HG02885 (cell line): ENCODE measurements at regions not wholly inside any gene's neighbourhood (a gene's known extent, or its start where the extent isn't known, plus 50 kb on each side); places are given as distances from the start of the nearest gene placed in this dataset.
"Not testable (repeated sequence)": the region's sequence is repeated elsewhere in the genome, so short reads cannot be mapped to it uniquely, and the experiment has no call there.

ENCODE experiments used
- ATAC-seq: cut with Tn5 transposase; IDR thresholded peaks from one replicate; pipeline ENCODE4 v1.9.1; 2021; ENCODE audit warnings: mild to moderate bottlenecking; ENCODE audit not compliant: unreplicated experiment, poor library complexity

DNA sequence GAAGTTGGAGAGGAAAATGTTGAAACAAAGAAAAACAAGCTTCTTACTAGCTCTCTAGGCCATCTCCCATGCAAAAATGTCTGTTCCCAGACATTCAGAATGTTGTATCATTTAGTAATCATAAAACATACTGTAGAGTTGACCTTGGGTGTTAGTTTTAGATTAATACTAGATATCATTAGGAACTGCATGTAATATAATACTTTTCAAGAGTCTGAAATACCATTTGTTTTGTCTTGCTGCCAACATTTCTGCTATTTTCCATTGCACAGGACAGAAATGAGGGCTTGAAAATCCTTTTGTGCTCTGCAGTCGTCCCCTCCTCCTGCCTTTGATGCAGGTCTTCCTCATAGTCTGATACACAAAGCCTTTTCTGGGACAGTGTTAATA lies 89.5 kb upstream of the RBMS1 start:
- ATAC-seq, result no peak

GRCh38 chr2:160583813-160584537 lies 90.4 kb upstream of the RBMS1 start:
- ATAC-seq, result no peak

DNA sequence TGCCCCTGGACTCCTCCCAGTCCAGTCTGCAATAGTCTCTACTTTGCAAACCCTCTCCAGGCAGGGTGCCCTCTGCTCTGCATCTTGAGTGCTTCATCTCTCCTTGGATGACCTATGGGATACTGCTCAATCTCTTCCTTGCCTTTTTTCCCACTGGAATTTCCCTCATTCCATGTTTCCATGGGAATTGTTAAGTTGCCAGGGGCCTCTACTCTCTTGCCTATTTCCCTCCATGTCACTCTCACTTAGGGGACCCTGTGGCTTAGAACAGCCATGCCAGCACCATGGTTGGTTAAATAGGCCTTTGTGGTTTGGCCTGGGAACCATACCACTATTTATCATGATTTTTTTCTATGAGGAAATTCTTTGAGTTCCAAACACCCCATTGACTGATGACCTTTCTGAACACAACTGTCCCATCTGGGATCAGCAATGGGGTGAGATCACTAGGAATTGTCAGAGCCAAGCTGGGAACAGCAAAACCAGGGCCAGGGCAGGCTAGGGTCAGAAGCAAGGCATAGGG lies 91.4 kb upstream of the RBMS1 start:
- no peak for ATAC-seq

- ATAC-seq, result no peak
These were observed 97.1 kb upstream of the RBMS1 start for GRCh38 chr2:160590664-160591063.

GRCh38 chr2:160592401-160592800 lies 98.8 kb upstream of the RBMS1 start:
- ATAC-seq, result no peak

DNA sequence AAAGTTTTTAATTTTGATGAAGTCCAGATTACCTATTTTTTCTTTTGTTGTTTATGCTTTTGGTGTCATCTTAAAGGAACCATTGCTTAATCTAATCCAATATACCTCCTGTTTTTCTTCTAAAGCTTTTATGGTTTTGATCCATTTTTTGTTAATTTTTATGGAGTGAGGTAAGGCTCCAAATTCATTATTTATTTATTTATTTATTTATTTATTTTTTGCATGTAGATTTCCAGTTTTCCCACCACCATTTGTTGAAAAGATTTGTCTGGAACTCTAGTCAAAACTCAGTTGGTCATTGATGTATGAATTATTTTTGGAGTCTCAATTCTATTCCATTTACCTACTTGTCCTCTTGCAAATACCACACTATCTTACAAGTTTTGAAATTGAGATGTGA lies 99.4 kb upstream of the RBMS1 start:
- no peak for ATAC-seq

GRCh38 chr2:160596441-160596840 lies 102.8 kb upstream of the RBMS1 start:
- ATAC-seq, result no peak

DNA sequence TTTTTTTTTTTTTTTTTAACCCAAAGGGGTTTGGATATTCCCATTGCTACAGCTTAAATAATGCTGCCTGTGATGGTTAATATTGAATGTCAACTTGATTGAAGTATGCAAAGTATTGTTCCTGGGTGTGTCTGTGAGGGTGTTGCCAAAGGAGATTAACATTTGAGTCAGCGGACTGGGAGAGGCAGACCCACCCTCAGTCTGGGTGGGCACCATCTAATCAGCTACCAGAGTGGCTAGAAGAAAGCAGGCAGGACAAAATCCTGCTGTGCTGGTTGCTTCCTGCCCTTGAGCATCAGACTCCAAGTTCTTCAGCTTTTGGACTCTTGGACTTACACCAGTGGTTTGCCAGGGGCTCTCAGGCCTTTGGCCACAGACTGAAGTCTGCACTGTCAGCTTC lies 106.8 kb upstream of the RBMS1 start:
- ATAC-seq, result not testable (repeated sequence)

DNA sequence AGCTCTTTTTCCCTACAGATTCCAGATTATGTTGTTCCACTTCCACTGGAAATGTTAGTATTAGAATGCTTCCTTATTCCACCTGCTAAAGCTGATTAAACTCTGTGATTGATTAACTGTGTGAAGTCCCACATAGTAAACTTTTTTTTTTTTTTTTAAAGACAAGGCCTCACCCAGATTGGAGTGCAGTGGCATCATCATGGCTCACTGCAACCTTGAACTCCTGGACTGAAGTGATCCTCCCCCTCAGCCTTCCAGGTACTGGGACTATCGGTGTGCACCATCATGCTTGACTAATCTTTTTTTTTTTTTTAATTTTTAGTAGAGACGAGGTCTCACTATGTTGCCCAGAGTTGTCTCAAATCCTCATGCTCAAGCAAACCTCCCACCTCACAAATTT lies 108.5 kb upstream of the RBMS1 start:
- no peak for ATAC-seq

DNA sequence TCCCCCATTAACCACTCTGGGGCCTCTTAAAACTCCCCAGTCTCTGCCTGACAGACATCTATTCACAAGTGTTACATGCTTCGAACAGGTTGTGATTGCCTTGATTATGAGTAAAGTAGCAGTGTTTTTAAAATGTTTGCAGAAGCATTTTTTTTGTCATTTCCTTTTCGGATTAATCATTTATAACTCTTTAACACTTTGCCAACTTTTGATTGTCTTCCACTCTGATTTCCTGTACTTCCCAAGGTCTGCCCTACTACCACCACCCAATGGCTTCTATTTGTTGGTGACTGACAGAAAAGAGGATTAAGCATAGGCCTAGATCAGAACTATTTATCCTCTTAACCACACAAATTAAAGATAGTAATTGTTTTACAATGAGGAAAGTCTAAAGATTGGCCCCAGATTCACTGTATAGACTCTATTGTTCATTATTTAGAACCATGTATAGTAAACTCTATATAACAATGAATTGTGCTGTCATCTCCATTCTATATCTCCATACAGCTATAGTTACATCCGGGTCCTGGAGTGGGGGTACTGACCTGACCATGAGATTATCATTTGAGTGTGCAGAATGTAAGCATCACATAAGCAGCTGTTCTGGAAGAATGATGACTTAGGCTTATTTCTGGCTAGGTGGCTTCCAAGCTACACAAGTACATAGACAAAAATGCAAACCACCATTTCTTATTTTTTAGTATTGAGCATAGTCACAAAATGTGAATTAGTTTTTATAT lies 110.3 kb upstream of the RBMS1 start:
- ATAC-seq, result no peak

DNA sequence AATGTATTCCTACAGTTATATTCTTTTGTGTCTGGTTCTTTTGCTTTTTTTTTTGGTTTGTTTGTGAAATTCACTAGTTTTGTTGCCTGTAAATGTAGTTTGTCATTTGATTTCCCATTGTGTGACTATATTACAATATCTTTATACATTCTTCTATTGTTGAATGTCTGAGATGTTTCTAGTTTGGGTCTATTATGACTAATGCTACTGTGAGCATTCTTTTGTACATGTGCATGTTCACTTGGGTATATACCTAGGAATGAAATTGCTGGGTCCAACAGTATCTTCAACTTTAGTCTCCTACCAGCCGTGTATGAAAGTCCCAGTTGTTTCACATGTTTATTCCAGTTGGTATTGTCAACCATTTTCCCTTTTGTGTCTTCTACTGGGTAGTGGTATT lies 112.7 kb upstream of the RBMS1 start:
- no peak for ATAC-seq

- ATAC-seq, result no peak
These were observed 115.0 kb upstream of the RBMS1 start for GRCh38 chr2:160608599-160608998.

DNA sequence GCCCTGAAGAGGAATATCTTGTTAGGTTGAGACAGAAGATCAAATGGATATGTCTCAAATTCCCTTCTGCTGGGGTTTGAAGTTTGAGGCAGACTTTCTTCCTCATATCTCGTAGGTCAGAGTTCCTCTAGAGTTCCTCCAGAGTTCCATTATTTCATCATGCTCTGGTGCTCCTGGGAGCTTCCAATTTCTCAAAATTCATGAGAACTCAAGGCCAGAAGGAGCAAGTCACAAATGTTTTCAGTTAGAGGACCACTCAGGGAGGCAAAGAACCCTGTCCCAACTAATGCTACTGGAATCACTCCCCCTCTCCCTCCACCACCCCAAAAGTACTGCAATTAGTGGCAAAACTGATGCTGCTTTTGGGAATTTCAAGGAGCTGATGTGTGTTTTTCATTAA lies 115.7 kb upstream of the RBMS1 start:
- ATAC-seq, result no peak

DNA sequence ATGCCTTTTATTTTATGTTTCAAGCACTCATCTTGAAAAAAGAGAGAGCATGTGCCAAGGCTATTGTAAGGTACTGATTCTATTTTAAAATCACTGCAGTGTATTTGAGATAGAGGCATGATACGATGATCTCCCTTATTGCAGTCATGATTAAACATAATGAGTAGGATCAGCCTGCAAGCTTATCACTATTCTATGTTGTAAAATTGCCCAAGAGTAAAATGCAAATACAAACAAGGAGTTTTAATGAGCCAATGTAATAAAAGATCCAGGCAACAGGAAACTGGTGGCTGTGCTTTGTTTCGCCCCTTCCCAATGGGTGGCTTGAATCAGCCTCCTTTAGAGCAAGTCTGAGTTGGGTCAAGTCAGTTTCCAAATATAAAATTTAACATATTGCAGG lies 116.4 kb upstream of the RBMS1 start:
- ATAC-seq, result no peak

DNA sequence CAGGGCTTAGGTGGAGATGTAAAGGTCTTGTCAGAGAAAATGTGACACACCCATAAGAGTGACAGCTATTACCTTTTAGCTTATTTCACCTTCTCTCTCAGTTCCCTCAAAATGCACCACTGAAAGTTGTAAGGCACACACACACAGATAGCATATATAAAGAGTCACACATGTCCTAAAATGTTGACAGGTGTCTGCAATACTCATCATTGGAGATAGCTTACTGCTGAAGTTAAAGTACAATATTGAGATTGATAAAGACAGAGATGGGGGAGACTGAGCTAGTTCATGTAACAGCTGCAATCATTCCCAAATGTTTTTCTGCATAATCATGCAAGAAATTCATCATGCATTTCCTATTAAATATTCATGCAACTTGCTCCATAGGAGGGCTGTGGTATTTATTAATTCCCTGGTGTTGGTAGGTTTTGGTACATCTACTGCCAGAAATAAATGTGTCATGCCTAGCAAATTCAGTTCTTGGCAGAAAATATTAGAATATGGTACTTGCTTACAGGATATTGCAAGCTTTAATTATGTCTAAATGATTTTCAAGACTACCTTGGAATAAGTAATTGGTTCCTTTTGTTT lies 118.8 kb upstream of the RBMS1 start:
- ATAC-seq, result no peak

DNA sequence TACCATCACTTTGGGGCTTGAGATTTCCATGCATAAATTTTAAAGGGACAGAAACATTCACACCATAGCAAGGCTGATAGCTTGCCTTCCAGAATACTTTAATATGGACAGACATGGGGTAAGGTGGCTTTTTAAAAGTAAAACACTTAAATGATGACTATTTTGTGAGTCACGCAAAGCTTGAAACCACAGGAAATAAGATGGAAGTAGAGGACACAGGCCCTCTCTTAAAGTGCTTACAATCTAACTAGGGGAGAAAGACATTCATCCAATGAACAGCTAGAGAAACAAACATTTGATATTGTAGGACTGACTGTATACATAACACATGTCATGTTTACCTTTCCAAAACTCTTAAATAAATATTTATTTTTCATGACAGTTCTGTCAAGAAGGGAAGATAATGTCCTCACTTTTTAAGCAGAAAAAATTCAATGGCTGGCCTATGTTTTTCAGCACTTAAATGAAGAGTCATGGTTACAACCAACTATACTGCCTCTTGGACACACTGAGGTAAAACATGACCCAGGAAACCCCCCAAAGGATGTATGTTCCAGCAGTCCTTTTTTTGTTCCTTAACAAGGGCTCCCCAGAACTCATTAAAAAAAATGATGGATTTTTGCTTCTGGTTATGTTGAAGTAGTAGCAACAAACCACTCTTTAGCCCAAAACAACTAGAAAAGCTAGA lies 120.0 kb upstream of the RBMS1 start:
- no peak for ATAC-seq

GRCh38 chr2:160614391-160614790 lies 120.8 kb upstream of the RBMS1 start:
- ATAC-seq, result no peak

- ATAC-seq, result no peak
These were observed 122.1 kb upstream of the RBMS1 start for GRCh38 chr2:160615706-160616105.

DNA sequence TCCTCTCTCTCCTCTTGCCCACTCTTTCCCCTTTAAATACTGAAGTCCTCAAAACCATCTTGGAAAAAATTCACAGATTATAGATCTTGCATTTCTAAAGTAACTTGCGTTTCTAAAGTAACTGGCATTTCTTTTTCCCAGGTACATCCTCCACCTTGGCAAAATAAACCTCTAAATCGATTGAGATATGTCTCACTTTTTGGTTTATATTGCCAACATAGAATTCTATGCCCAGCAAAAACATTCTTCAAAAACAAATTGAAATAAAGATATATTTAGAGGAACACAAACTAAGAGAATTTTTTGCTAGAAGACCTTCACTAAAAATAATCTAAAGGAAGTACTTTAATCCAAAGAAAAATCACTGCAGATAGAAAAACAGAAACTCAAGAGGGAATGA lies 122.5 kb upstream of the RBMS1 start:
- ATAC-seq, result no peak

- ATAC-seq, result no peak
These were observed 128.1 kb upstream of the RBMS1 start for GRCh38 chr2:160621748-160622147.
